HUES6 (cell line): ENCODE measurements at regions not wholly inside any gene's neighbourhood (a gene's known extent, or its start where the extent isn't known, plus 50 kb on each side); places are given as distances from the start of the nearest gene placed in this dataset.

Experiments
- H3K27ac ChIP-seq: 2 replicates; pipeline ENCODE4 v1.7.0; 2013; ENCODE audit warnings: low read depth, mild to moderate bottlenecking, low read length, inconsistent platforms
- H3K27me3 ChIP-seq: 2 replicates; pipeline ENCODE4 v1.6.1; 2013; ENCODE audit warnings: low read length; ENCODE audit not compliant: control insufficient read depth, insufficient read depth
- H3K36me3 ChIP-seq: 2 replicates; pipeline ENCODE4 v1.6.1; 2013; ENCODE audit warnings: low read length; ENCODE audit not compliant: control insufficient read depth, insufficient read depth
- H3K4me1 ChIP-seq: 2 replicates; pipeline ENCODE4 v1.6.1; 2013; ENCODE audit warnings: low read length; ENCODE audit not compliant: control insufficient read depth, insufficient read depth
- H3K4me3 ChIP-seq: 2 replicates; pipeline ENCODE4 v1.5.1; 2013; ENCODE audit warnings: low read depth, low read length
- H3K9ac ChIP-seq: one replicate; pipeline ENCODE4 v1.6.1; 2013; ENCODE audit warnings: mild to moderate bottlenecking, low read length
- H3K9me3 ChIP-seq: 2 replicates; pipeline ENCODE4 v1.6.1; 2013; ENCODE audit warnings: low read depth, low read length; ENCODE audit not compliant: control insufficient read depth, insufficient read depth

- Histone ChIP-seq H3K27ac (no peak overlapping the region), H3K4me3 (no peak overlapping the region), H3K27me3 (no peaks in the 10 kb centered on the region), H3K9me3 (no peaks in the 10 kb centered on the region), H3K9ac (no peak overlapping the region), H3K4me1 (no peaks in the 10 kb centered on the region), H3K36me3 (no peaks in the 10 kb centered on the region)
Measured at GRCh38 chr9:28999806-29000205, 1426.5 kb upstream of the C9orf72 start.

GRCh38 chr9:29001006-29001405, 1427.7 kb upstream of the C9orf72 start:
- Histone ChIP-seq H3K27me3 (no peaks in the 10 kb centered on the region), H3K9ac (no peak overlapping the region), H3K4me3 (no peak overlapping the region), H3K9me3 (no peaks in the 10 kb centered on the region), H3K4me1 (no peaks in the 10 kb centered on the region), H3K27ac (no peak overlapping the region), H3K36me3 (no peaks in the 10 kb centered on the region)

- Histone ChIP-seq H3K9ac (no peak overlapping the region), H3K4me1 (no peaks in the 10 kb centered on the region), H3K27me3 (no peaks in the 10 kb centered on the region), H3K9me3 (no peaks in the 10 kb centered on the region), H3K36me3 (no peaks in the 10 kb centered on the region), H3K4me3 (no peak overlapping the region), H3K27ac (no peak overlapping the region)
Measured at GRCh38 chr9:29004988-29005387, 1431.7 kb upstream of the C9orf72 start.

- H3K36me3 ChIP-seq = no peaks in the 10 kb centered on the region
- no peak overlapping the region for H3K27ac ChIP-seq
- no peak overlapping the region for H3K4me3 ChIP-seq
- H3K27me3 ChIP-seq = no peaks in the 10 kb centered on the region
- H3K4me1 ChIP-seq = no peaks in the 10 kb centered on the region
- no peak overlapping the region for H3K9ac ChIP-seq
- no peaks in the 10 kb centered on the region for H3K9me3 ChIP-seq
Measured at GRCh38 chr9:29006628-29007027, 1433.3 kb upstream of the C9orf72 start.

- H3K4me1 ChIP-seq = no peaks in the 10 kb centered on the region
Measured at GRCh38 chr9:29012911-29013310, 1439.6 kb upstream of the C9orf72 start.

GRCh38 chr9:29021632-29022031, 1448.4 kb upstream of the C9orf72 start:
- Histone ChIP-seq H3K36me3 (no peaks in the 10 kb centered on the region), H3K27me3 (no peaks in the 10 kb centered on the region), H3K9ac (no peak overlapping the region), H3K27ac (no peak overlapping the region), H3K4me1 (no peaks in the 10 kb centered on the region), H3K9me3 (no peaks in the 10 kb centered on the region), H3K4me3 (no peak overlapping the region)

More at GRCh38 chr9:29012911-29013310, 1439.6 kb upstream of the C9orf72 start:
- H3K4me3 ChIP-seq = no peak overlapping the region
- no peaks in the 10 kb centered on the region for H3K27me3 ChIP-seq
- no peak overlapping the region for H3K9ac ChIP-seq
- no peaks in the 10 kb centered on the region for H3K36me3 ChIP-seq
- H3K27ac ChIP-seq = no peak overlapping the region
- no peaks in the 10 kb centered on the region for H3K9me3 ChIP-seq

- Histone ChIP-seq H3K36me3 (no peaks in the 10 kb centered on the region), H3K4me1 (peaks cover 5% of the 10 kb centered on the region; the same call in 1 of the 2 replicates), H3K27me3 (no peaks in the 10 kb centered on the region), H3K4me3 (no peak overlapping the region), H3K9ac (no peak overlapping the region), H3K27ac (no peak overlapping the region), H3K9me3 (no peaks in the 10 kb centered on the region)
Measured at GRCh38 chr9:29038332-29038731, 1465.1 kb upstream of the C9orf72 start.

GRCh38 chr9:29039258-29039657, 1466.0 kb upstream of the C9orf72 start:
- no peak overlapping the region for H3K9ac ChIP-seq
- no peak overlapping the region for H3K27ac ChIP-seq
- peaks cover 5% of the 10 kb centered on the region; the same call in 1 of the 2 replicates for H3K4me1 ChIP-seq
- no peak overlapping the region for H3K4me3 ChIP-seq
- H3K36me3 ChIP-seq = no peaks in the 10 kb centered on the region
- no peaks in the 10 kb centered on the region for H3K9me3 ChIP-seq
- H3K27me3 ChIP-seq = no peaks in the 10 kb centered on the region

GRCh38 chr9:29043072-29043471, 1469.8 kb upstream of the C9orf72 start:
- Histone ChIP-seq H3K9ac (no peak overlapping the region), H3K9me3 (no peaks in the 10 kb centered on the region), H3K36me3 (no peaks in the 10 kb centered on the region)

GRCh38 chr9:29044959-29045358, 1471.7 kb upstream of the C9orf72 start:
- H3K4me1 ChIP-seq = no peaks in the 10 kb centered on the region
- H3K27me3 ChIP-seq = no peaks in the 10 kb centered on the region
- no peaks in the 10 kb centered on the region for H3K36me3 ChIP-seq
- no peak overlapping the region for H3K9ac ChIP-seq
- no peak overlapping the region for H3K4me3 ChIP-seq
- no peaks in the 10 kb centered on the region for H3K9me3 ChIP-seq
- no peak overlapping the region for H3K27ac ChIP-seq

More at GRCh38 chr9:29043072-29043471, 1469.8 kb upstream of the C9orf72 start:
- Histone ChIP-seq H3K4me1 (peaks cover 5% of the 10 kb centered on the region; the same call in 1 of the 2 replicates), H3K27me3 (no peaks in the 10 kb centered on the region), H3K27ac (no peak overlapping the region), H3K4me3 (no peak overlapping the region)

- Histone ChIP-seq H3K27ac (no peak overlapping the region), H3K36me3 (no peaks in the 10 kb centered on the region), H3K9me3 (no peaks in the 10 kb centered on the region), H3K9ac (no peak overlapping the region), H3K27me3 (no peaks in the 10 kb centered on the region), H3K4me1 (no peaks in the 10 kb centered on the region), H3K4me3 (no peak overlapping the region)
Measured at GRCh38 chr9:29060041-29060440, 1486.8 kb upstream of the C9orf72 start.

GRCh38 chr9:29062446-29062845, 1489.2 kb upstream of the C9orf72 start:
- Histone ChIP-seq H3K4me1 (no peaks in the 10 kb centered on the region), H3K36me3 (no peaks in the 10 kb centered on the region), H3K27ac (no peak overlapping the region), H3K9ac (no peak overlapping the region), H3K9me3 (no peaks in the 10 kb centered on the region), H3K27me3 (no peaks in the 10 kb centered on the region), H3K4me3 (no peak overlapping the region)
